Choroid plexus epithelial cell (primary cell): ENCODE measurements at regions not wholly inside any gene's neighbourhood (a gene's known extent, or its start where the extent isn't known, plus 50 kb on each side); places are given as distances from the start of the nearest gene placed in this dataset.
"Not testable (repeated sequence)": the region's sequence is repeated elsewhere in the genome, so short reads cannot be mapped to it uniquely, and the experiment has no call there.

ENCODE experiments used
- DNase-seq: peaks from one replicate; pipeline ENCODE4 v3.0.0-alpha.2; 2010; ENCODE audit warnings: low read depth
- H3K4me3 ChIP-seq: 2 replicates; pipeline ENCODE4 v1.5.1; 2011; ENCODE audit warnings: low read depth, mild to moderate bottlenecking, control low read depth, low read length, moderate library complexity
- TF ChIP-seq, protein P1 (sequence below): conservative IDR thresholded peaks from 2 replicates; pipeline ENCODE4 v1.5.1; 2011; ENCODE audit warnings: low read depth, mild to moderate bottlenecking, control low read depth, inconsistent platforms, low read length, moderate library complexity

DNA sequence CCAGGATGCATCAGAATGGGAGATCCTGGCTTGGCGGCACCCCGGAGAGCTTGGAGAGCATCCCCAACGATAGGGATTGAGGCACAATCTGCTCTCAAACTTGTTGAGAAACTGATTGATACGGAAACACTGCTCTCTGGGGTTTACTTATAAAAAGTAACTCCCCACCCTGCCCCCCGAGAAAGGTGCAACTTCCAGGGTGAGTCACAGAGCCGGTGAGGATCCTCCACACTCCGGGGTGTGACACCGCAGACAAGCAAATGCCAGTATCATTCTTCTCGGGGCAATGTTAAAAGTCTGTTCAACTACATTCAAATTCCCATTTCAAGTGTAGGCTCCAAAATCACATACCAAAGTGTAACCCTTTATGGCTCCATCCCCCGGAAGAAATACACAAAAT is 84.4 kb upstream of the MLN start:
- TF ChIP-seq, protein P1, sequence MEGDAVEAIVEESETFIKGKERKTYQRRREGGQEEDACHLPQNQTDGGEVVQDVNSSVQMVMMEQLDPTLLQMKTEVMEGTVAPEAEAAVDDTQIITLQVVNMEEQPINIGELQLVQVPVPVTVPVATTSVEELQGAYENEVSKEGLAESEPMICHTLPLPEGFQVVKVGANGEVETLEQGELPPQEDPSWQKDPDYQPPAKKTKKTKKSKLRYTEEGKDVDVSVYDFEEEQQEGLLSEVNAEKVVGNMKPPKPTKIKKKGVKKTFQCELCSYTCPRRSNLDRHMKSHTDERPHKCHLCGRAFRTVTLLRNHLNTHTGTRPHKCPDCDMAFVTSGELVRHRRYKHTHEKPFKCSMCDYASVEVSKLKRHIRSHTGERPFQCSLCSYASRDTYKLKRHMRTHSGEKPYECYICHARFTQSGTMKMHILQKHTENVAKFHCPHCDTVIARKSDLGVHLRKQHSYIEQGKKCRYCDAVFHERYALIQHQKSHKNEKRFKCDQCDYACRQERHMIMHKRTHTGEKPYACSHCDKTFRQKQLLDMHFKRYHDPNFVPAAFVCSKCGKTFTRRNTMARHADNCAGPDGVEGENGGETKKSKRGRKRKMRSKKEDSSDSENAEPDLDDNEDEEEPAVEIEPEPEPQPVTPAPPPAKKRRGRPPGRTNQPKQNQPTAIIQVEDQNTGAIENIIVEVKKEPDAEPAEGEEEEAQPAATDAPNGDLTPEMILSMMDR, result no peak
- no peak overlapping the region for H3K4me3 ChIP-seq
- no peak for DNase-seq

DNA sequence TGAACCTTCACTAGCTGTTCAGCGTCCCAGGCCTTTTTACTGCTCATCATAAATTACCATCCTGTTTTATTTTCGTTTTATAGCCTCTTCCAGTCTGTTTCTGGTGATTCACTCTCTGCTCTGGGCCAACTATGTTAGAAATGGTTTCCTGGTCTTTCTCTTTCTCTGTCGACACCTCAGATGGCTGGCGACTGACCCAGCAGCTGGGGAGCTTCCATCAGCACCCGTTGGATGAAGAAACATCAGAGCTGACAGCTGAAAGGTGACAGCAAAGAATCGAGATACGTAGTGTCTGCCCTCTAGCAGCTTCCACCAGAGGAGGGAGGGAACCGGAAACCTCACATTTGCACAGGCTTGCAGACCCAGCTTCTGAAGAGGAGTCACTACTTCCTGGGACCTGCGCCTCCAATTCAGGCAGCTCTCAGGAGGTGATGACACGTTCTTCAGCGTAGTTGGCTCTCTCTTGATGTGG is 82.9 kb upstream of the MLN start:
- DNase-seq, result peak; percentile 11
- TF ChIP-seq, protein P1, result no peak
- H3K4me3 ChIP-seq, result no peak overlapping the region

DNA sequence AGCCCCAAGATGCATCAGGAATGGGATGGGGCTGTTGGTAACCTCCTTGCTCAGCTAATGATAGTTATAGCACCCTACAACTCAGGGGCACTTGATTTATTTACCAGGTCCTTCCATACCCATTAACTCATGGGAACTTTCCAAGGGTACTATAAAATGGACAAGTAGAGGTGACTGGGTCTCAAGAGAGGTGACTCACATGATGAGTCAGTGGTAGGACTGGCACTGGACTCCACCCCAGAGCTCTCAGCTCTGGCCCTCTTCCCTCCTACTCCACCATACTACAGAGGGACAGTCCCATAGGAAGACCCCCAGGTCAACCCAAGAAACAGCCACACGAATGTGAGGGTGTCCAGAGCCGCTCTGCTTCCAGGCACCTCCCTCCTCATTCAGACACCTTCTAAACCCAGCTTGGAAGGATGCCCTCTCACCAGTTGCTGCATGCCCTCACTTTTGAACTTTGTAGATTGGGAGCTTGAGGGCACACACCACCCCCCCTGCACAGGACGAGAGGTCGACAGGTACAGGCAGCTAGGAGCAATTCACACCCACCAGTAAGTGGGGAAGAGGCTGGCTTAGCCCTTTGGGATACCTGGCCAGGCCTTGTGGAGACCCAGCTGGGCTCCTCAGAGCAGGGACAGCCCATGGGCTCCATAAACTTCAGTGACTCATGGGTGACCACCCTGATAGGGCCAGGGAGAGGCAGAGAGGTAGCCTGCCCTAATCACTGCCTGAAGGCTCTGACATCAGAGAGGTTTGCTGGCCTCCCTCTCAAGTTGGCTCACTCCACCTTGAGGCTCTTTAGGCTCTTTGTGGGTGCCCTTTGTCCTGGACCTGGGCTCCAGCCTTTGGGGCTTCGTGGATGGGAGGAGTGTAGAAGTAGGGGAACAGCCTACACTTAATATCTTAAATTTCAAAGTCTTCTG is 81.6 kb upstream of the MLN start:
- TF ChIP-seq, protein P1, result no peak
- no peak for DNase-seq
- H3K4me3 ChIP-seq, result no peak overlapping the region

DNA sequence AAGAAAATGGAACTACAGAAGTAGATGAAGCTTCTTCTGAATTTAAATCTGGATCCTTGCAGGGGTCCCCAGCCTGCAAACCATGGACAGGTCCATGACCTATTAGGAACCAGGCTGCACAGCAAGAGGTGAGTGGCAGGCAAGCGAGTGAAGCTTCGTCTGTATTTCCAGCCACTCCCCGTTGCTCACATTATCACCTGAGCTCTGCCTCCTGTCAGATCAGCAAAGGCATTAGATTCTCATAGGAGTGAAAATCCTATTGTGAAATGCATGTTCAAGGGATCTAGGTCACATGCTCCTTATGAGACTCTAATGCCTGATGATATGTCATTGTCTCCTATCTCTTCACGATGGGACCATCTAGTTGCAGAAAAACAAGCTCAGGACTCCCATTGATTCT is 79.8 kb upstream of the MLN start:
- not testable (repeated sequence) for H3K4me3 ChIP-seq

DNA sequence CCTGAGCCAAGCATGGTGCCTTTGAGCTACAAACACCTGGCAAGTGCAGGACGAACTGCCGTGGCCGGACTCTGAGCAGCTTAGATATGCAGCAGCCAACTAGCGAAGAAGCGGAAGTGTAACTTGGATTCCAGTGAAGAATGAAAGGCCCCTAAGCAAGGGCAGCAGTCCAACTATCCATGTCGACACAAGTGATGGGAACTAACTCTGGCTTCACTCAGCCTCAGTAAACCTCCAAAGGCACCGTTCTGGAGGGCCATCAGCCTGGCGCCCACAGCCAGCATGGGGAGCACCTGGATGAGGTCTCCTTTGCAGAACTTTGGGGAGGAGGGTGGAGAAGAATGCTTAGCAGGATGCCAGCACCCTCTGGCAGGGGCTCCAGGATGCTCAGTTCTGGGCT is 78.4 kb upstream of the MLN start:
- TF ChIP-seq, protein P1, result no peak
- DNase-seq, result peak; percentile 12
- no peak overlapping the region for H3K4me3 ChIP-seq

More for the DNA sequence above, 79.8 kb upstream of the MLN start:
- not testable (repeated sequence) for DNase-seq

DNA sequence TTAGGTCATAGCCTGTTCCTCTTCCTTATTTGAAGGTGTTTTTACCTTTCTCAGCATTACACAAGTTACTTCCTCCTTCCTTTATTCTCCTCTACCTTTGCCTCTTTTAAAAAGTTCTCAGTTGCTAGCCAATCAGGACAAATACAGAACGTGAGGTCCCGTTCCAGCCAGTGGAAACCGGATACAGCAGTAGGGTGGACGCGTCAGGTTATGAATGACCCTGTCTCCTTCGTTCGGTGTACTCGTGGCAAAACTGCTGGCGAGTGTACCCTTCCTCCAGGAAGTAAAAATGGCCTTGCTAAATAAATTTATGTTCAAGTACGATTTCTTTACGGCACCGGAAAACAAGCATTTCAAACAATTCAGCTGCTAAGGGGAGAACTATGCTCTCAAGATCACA is 77.0 kb upstream of the MLN start:
- TF ChIP-seq, protein P1, result no peak
- DNase-seq, result no peak

DNA sequence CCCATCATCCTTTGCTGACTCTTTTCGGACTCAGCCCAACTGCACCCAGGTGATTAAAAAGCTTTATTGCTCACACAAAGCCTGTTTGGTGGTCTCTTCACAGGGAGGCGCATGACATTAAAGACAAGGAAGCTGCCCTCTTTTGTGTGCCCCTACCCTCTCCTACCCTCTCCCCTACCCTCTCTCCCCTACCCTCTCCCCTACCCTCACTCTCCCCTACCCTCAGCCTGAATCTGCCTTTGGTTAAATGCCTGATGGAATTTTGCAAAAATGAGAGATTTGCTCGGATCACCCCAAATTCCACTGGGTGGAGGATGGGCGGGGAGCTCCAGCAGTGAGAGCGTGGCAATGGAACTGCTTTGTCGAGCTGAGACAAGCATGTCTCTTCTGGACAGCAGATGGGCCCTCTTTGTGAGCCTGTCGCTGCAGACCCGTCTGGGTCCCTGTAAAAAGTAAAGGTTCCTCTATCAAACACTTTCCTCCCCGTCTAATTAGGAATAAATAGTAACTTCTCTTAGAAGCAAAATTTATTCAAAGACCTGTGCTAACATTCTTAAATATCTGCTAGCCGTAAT is 76.4 kb upstream of the MLN start:
- H3K4me3 ChIP-seq, result no peak overlapping the region
- DNase-seq, result no peak
- TF ChIP-seq, protein P1, result no peak

More for the DNA sequence above, 77.0 kb upstream of the MLN start:
- H3K4me3 ChIP-seq, result no peak overlapping the region
